ENCODE measurements at regions not wholly inside any gene's neighbourhood (a gene's known extent, or its start where the extent isn't known, plus 50 kb on each side); places are given as distances from the start of the nearest gene placed in this dataset.

DNA sequence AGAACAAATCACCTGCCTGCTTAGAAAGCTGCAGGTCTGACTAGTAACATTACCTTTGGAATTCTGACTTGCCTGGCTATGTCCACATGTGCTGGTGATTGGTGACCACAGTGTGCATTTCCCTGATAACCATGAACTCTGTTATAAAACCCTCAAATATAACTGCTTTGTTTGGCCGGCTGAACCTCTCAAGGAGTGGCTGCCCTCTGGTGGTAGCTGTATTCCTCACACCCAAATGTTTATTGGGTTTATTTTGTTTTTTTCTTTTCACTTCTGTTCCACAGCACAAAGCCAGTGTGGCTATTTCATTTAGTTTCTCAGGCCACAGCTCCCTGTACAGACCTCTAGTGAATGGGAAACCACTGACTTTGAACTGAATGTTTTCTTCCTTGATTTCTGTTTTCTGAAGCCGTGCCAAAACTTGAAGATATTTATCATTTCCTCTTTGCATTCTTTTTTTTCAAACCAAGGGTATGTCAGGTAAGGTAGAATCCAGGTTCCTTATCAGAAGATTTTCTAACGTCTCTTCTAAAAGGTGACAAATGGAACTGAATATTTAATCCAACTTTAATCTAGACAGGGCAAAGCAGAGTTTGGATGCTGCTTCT lies 549.0 kb upstream of the VRK2 start:
- Histone ChIP-seq H3K4me3 (no peak overlapping the region), H3K9me3 (no peaks in the 10 kb centered on the region), H3K36me3 (no peaks in the 10 kb centered on the region), H3K27me3 (no peaks in the 10 kb centered on the region), H3K4me1 (ENCODE audit: insufficient read depth) (no peaks in the 10 kb centered on the region), H3K27ac (no peak overlapping the region)
- intact Hi-C loops (cut with DNase I) = no loop called here
- WGBS, 3 donors = 22 to 30% (median 24%) methylated on average over 3 of the region's 3 CpGs
- no peak for TF ChIP-seq POLR2A (IDR thresholded peaks at IDR 0.05)
- no peak for TF ChIP-seq EP300 (IDR thresholded peaks at IDR 0.05)
- TF ChIP-seq, protein P1, sequence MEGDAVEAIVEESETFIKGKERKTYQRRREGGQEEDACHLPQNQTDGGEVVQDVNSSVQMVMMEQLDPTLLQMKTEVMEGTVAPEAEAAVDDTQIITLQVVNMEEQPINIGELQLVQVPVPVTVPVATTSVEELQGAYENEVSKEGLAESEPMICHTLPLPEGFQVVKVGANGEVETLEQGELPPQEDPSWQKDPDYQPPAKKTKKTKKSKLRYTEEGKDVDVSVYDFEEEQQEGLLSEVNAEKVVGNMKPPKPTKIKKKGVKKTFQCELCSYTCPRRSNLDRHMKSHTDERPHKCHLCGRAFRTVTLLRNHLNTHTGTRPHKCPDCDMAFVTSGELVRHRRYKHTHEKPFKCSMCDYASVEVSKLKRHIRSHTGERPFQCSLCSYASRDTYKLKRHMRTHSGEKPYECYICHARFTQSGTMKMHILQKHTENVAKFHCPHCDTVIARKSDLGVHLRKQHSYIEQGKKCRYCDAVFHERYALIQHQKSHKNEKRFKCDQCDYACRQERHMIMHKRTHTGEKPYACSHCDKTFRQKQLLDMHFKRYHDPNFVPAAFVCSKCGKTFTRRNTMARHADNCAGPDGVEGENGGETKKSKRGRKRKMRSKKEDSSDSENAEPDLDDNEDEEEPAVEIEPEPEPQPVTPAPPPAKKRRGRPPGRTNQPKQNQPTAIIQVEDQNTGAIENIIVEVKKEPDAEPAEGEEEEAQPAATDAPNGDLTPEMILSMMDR (IDR thresholded peaks at IDR 0.05) = no peak
- peak in 1 of 5 donors; percentile 26 for DNase-seq

DNA sequence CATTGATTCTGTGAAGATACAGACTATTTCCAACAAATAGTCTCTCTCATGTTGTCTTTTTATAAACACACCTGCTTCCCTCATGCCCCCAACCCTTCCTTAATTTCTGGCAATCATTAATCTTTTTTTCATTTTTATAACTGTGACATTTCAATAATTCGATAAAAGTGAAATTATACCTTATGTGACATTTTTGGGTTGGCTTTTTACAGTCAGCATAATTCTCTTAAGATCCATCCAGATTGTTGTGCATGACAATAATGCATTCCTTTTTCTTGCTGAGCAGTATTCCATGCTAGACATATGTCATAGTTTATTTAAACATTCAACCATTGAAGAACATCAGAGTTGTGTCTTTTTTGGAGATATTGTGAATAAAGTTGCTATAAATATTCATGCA lies 541.8 kb upstream of the VRK2 start:
- Histone ChIP-seq H3K4me1 (ENCODE audit: insufficient read depth) (no peaks in the 10 kb centered on the region), H3K27me3 (no peaks in the 10 kb centered on the region), H3K9me3 (no peaks in the 10 kb centered on the region), H3K4me3 (no peak overlapping the region), H3K36me3 (no peaks in the 10 kb centered on the region), H3K27ac (no peak overlapping the region)
- intact Hi-C loops (cut with DNase I) = no loop called here
- no peak for DNase-seq
- TF ChIP-seq, protein P1 (IDR thresholded peaks at IDR 0.05) = no peak
- TF ChIP-seq POLR2A (IDR thresholded peaks at IDR 0.05) (no peak), EP300 (IDR thresholded peaks at IDR 0.05) (no peak)
- 51 to 63% (median 52%) methylated on average over 1 of the region's 1 CpG for WGBS, 3 donors

DNA sequence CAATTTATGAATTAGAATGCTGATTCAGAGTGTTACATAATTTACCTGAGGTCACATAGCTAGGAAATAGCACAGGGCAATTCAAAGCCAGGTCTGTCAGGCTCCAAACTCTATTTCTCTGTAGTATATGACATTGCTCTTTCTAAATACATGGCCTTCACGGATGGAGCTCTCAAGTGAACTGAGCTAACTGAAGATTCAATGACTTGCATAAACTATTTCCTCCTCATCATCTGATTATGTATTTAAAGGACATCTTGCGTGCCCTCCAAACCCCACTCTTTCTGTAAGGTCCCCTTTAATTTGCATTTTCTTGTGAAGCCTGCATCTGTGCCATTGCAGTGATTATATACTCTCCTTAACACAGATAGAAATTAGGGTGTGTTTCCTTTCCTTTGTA lies 537.4 kb upstream of the VRK2 start:
- DNase-seq = no peak
- TF ChIP-seq, protein P1 (IDR thresholded peaks at IDR 0.05) = no peak
- TF ChIP-seq POLR2A (IDR thresholded peaks at IDR 0.05) = no peak
- no peak for TF ChIP-seq EP300 (IDR thresholded peaks at IDR 0.05)
- no peaks in the 10 kb centered on the region for H3K27me3 ChIP-seq
- H3K4me1 ChIP-seq (ENCODE audit: insufficient read depth) = no peaks in the 10 kb centered on the region
- intact Hi-C loops (cut with DNase I) = no loop called here
- WGBS, 3 donors = 86 to 93% (median 86%) methylated on average over 2 of the region's 2 CpGs
- no peak overlapping the region for H3K27ac ChIP-seq
- H3K9me3 ChIP-seq = no peaks in the 10 kb centered on the region
- H3K36me3 ChIP-seq = no peaks in the 10 kb centered on the region
- H3K4me3 ChIP-seq = no peak overlapping the region

DNA sequence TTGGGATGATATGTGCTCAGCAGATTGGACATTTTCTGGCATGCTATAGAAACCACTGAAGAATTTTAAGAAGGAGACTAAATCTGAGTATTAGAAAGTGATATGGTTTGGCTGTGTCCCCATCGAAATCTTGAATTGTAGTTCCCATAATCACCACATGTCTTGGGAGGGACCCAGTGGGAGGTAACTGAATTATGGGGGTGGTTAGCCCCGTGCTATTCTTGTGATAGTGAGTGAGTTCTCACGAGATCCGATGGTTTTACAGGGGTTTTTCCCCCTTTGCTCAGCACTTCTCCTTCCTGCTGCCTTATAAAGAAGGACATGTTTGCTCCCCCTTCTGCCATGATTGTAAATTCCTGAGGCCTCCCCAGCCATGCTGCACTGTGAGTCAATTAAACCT lies 535.9 kb upstream of the VRK2 start:
- TF ChIP-seq, protein P1 (IDR thresholded peaks at IDR 0.05) = no peak
- TF ChIP-seq POLR2A (IDR thresholded peaks at IDR 0.05) = no peak
- TF ChIP-seq EP300 (IDR thresholded peaks at IDR 0.05) = no peak
- no peak overlapping the region for H3K4me3 ChIP-seq
- H3K4me1 ChIP-seq (ENCODE audit: insufficient read depth) = no peaks in the 10 kb centered on the region
- 63 to 77% (median 73%) methylated on average over 4 of the region's 4 CpGs for whole genome bisulfite sequencing, 3 donors
- H3K27ac ChIP-seq = no peak overlapping the region
- H3K9me3 ChIP-seq = no peaks in the 10 kb centered on the region
- intact Hi-C loops (cut with DNase I) = loop anchor here in 1 of 4 donors (10.0 kb wide), 1 partner anchor 1326 kb away; the partner anchor contains the start of gene CCDC85A
- DNase-seq = no peak
- no peaks in the 10 kb centered on the region for H3K27me3 ChIP-seq
- H3K36me3 ChIP-seq = no peaks in the 10 kb centered on the region

Data from ovary (tissue), 7 donors.